Large intestine (tissue), 3 donors: ENCODE measurements at regions not wholly inside any gene's neighbourhood (a gene's known extent, or its start where the extent isn't known, plus 50 kb on each side); places are given as distances from the start of the nearest gene placed in this dataset.
"Not testable (repeated sequence)": the region's sequence is repeated elsewhere in the genome, so short reads cannot be mapped to it uniquely, and the experiment has no call there.

Source experiments
- DNase-seq, 2 donors: peaks; one replicate each; pipeline versions ENCODE4 v3.0.0 to v3.0.0-alpha.2; 2013
- H3K27ac ChIP-seq: one replicate; pipeline ENCODE4 v1.5.1; 2013; ENCODE audit warnings: low read length
- H3K27me3 ChIP-seq: 2 replicates; pipeline ENCODE4 v1.6.1; 2013; ENCODE audit warnings: low read length; ENCODE audit not compliant: control insufficient read depth, insufficient read depth
- H3K36me3 ChIP-seq: 2 replicates; pipeline ENCODE4 v1.6.1; 2013; ENCODE audit warnings: low read length; ENCODE audit not compliant: control insufficient read depth, insufficient read depth
- H3K4me1 ChIP-seq: one replicate; pipeline ENCODE4 v1.6.1; 2013; ENCODE audit warnings: low read length; ENCODE audit not compliant: control insufficient read depth, insufficient read depth
- H3K4me3 ChIP-seq: one replicate; pipeline ENCODE4 v1.5.1; 2013; ENCODE audit warnings: low read length
- H3K9me3 ChIP-seq: one replicate; pipeline ENCODE4 v1.6.1; 2013; ENCODE audit warnings: mild to moderate bottlenecking, low read depth, low read length, moderate library complexity; ENCODE audit not compliant: control insufficient read depth
- WGBS: methylation state at CpG from one replicate; pipeline ENCODE4 v1.1.5; 2013; ENCODE audit warnings: low lambda C conversion rate; ENCODE audit not compliant: insufficient coverage; 5-methylcytosine and 5-hydroxymethylcytosine counted together

GRCh38 chr5:29214839-29215238 is 1978.6 kb upstream of the CDH6 start:
- H3K27ac ChIP-seq = no peak overlapping the region
- no peaks in the 10 kb centered on the region for H3K9me3 ChIP-seq
- no peaks in the 10 kb centered on the region for H3K4me1 ChIP-seq
- DNase-seq = no peak
- H3K4me3 ChIP-seq = no peak overlapping the region
- no peaks in the 10 kb centered on the region for H3K36me3 ChIP-seq
- WGBS = no CpG with 5 or more reads among the region's 1 CpG
- no peaks in the 10 kb centered on the region for H3K27me3 ChIP-seq

- H3K27me3 ChIP-seq = no peaks in the 10 kb centered on the region
- H3K27ac ChIP-seq = no peak overlapping the region
- no peaks in the 10 kb centered on the region for H3K9me3 ChIP-seq
- no peaks in the 10 kb centered on the region for H3K4me1 ChIP-seq
- no peaks in the 10 kb centered on the region for H3K36me3 ChIP-seq
- H3K4me3 ChIP-seq = no peak overlapping the region
- no peak for DNase-seq
- WGBS = 50% methylated on average over 2 of the region's 3 CpGs
These were observed 1980.0 kb upstream of the CDH6 start for GRCh38 chr5:29213475-29213874.

DNA sequence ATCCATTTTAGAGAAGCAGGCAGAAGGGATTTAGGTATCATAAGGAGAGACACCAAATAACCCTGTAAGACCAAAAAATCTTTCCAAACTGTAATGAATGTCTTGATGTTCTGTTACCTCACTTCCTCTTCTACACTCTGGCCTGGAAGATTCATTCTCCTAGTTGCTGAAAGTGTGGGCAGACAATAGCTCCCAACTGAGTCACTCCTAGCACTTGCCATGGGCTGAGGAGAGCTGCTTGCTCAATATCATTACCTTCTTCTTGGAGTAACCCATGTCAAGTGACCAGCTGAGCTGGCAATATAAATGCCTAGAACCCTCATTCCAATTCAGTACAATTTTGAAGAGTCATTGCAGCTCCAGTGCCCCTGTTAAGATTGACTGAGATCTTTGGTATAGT is 1985.5 kb upstream of the CDH6 start:
- Histone ChIP-seq H3K27me3 (no peaks in the 10 kb centered on the region), H3K27ac (no peak overlapping the region), H3K9me3 (no peaks in the 10 kb centered on the region), H3K4me3 (no peak overlapping the region), H3K4me1 (no peaks in the 10 kb centered on the region), H3K36me3 (no peaks in the 10 kb centered on the region)
- no peak for DNase-seq

DNA sequence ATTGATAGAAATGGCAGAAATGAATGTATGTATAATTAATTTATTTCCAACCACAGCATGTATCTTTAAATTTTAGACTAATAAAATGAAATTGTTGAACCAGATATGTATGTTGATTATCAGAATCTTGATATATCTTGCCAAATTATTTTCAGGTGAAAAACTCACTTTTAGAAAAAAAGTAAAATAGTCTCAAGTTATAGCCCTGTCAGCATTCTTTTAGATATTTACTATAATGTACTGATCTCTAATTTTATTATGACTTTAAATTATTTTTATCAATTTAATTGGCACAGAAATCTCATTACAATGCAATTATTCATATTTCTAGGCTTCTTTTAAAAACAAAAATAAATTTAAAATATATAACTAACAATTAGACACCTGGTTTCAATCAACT is 1990.4 kb upstream of the CDH6 start:
- DNase-seq = no peak
- Histone ChIP-seq H3K27me3 (no peaks in the 10 kb centered on the region), H3K27ac (no peak overlapping the region), H3K9me3 (no peaks in the 10 kb centered on the region), H3K4me1 (no peaks in the 10 kb centered on the region), H3K36me3 (no peaks in the 10 kb centered on the region), H3K4me3 (no peak overlapping the region)

DNA sequence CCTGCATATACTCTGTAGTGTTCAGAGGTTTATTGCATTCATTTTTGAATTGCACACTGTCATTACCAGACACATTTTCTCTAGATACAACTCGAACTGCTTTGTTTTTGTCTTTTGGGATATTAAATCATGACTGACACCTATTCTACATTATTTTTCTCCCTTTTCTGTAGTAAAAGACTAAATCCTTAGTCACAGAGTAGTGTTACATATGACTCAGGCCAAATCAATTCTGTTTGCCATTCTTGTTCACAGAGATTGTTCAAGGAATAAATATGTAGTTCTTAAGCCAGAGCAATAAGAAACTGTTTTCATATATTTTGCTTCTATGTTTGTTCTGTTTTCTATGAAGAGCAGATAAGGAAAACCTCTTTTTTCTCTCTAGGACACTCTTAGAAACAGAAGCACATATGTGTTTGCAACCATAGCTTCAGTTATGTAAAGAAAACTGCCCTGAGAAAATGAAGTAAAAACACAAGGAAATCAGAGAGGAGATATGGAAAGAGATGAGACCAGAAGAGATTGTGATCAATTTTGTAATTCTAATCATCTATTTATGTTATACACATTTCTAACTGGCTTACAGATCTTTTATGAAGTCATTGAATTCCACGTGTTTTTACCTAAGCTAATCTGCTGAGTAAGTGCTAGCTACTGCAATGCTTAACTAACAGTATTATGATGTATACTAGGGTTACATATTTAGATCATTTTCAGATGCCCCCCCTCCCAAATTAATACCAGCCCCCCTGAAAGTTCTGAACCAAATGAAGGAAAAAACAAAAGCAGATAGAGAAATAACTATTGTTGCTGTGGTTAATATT is 1995.6 kb upstream of the CDH6 start:
- no peaks in the 10 kb centered on the region for H3K36me3 ChIP-seq
- WGBS = no CpG with 5 or more reads among the region's 2 CpGs

DNA sequence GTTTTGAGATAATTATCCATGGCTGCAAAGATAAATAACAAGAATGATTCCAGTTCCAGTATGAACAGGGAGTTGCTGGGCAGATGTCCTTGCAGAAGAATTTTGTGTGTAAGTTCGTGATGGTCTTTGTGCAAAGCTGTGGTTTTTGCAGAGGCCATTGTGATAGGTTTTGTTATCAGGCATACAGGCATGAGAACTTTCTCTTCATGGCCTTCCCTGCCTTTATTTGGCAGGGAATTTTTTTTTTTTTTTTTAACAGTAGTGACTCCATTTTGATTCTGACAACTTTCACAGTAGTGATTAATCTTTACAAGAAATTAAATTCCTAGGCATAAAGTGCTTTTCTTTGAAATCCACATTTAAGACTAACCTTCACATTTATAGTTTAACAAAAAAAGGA is 1999.5 kb upstream of the CDH6 start:
- DNase-seq = no peak
- Histone ChIP-seq H3K4me3 (no peak overlapping the region), H3K4me1 (no peaks in the 10 kb centered on the region), H3K27ac (no peak overlapping the region), H3K9me3 (no peaks in the 10 kb centered on the region), H3K36me3 (no peaks in the 10 kb centered on the region), H3K27me3 (no peaks in the 10 kb centered on the region)
- no CpG with 5 or more reads among the region's 1 CpG for WGBS

More for the DNA sequence above, 1995.6 kb upstream of the CDH6 start:
- Histone ChIP-seq H3K9me3 (no peaks in the 10 kb centered on the region), H3K4me3 (no peak overlapping the region), H3K27me3 (no peaks in the 10 kb centered on the region), H3K27ac (no peak overlapping the region), H3K4me1 (no peaks in the 10 kb centered on the region)
- no peak for DNase-seq

- H3K4me3 ChIP-seq, DNase-seq, H3K4me1 ChIP-seq, H3K27me3 ChIP-seq, H3K9me3 ChIP-seq, H3K36me3 ChIP-seq, H3K27ac ChIP-seq: not testable (repeated sequence)
- WGBS = no CpG with 5 or more reads among the region's 28 CpGs
These were observed 2002.0 kb upstream of the CDH6 start for GRCh38 chr5:29191269-29192048.

GRCh38 chr5:29190398-29190797 is 2003.1 kb upstream of the CDH6 start:
- H3K27ac ChIP-seq, H3K9me3 ChIP-seq, H3K4me1 ChIP-seq, DNase-seq, H3K27me3 ChIP-seq, H3K4me3 ChIP-seq, H3K36me3 ChIP-seq: not testable (repeated sequence)
- no CpG with 5 or more reads among the region's 1 CpG for WGBS

GRCh38 chr5:29186380-29186779 is 2007.1 kb upstream of the CDH6 start:
- H3K27ac ChIP-seq, H3K36me3 ChIP-seq, H3K9me3 ChIP-seq, H3K4me1 ChIP-seq, H3K4me3 ChIP-seq, H3K27me3 ChIP-seq, DNase-seq: not testable (repeated sequence)
- WGBS = 92% methylated on average over 1 of the region's 5 CpGs

- 83% methylated on average over 1 of the region's 1 CpG for WGBS
- Histone ChIP-seq H3K27me3 (no peaks in the 10 kb centered on the region), H3K27ac (no peak overlapping the region), H3K4me3 (no peak overlapping the region), H3K4me1 (no peaks in the 10 kb centered on the region), H3K36me3 (no peaks in the 10 kb centered on the region), H3K9me3 (no peaks in the 10 kb centered on the region)
- no peak for DNase-seq
These were observed 2007.9 kb upstream of the CDH6 start for GRCh38 chr5:29185558-29185957.

DNA sequence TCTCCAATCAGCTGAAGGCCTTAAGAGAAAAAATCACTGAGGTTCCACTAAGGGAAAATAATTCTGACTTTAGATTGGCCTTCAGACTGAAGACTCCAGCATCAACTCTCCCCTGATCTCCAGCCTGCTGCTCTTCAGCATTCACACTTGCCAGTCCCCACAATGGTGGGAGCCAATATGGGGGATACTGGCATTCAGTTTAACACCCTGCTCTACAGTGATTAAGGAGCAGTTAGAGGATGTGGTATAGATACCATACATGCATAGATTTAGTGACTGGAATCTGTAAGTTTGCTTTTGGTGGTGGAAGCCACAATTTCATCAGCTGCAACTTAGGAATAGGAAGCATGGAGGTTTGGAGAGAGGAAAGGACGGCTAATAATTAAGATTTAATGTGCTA is 2017.7 kb upstream of the CDH6 start:
- 100% methylated on average over 1 of the region's 1 CpG for WGBS
- no peaks in the 10 kb centered on the region for H3K27me3 ChIP-seq
- H3K9me3 ChIP-seq = no peaks in the 10 kb centered on the region
- no peak for DNase-seq
- H3K4me1 ChIP-seq = no peaks in the 10 kb centered on the region
- no peaks in the 10 kb centered on the region for H3K36me3 ChIP-seq
- H3K4me3 ChIP-seq = no peak overlapping the region
- H3K27ac ChIP-seq = no peak overlapping the region
